ENCODE measurements at regions not wholly inside any gene's neighbourhood (a gene's known extent, or its start where the extent isn't known, plus 50 kb on each side); places are given as distances from the start of the nearest gene placed in this dataset.

- POLR2A ChIA-PET: no interaction called here
- DNase-seq (ENCODE audit: extremely low read depth in 1 of 4, low spot score in 3 of 4): no peak
- H2AFZ ChIP-seq (ENCODE audit: low read depth, low read length): no peak overlapping the region
- CTCF ChIA-PET (ENCODE audit: low intra/inter-chr PET ratio): no interaction called here
- H4K20me1 ChIP-seq (replicated peaks; ENCODE audit: control insufficient read depth, insufficient read depth, low read length): no peaks in the 10 kb centered on the region
- no peak overlapping the region for H3K9ac ChIP-seq (ENCODE audit: insufficient read depth in 1 of 2, low read depth in 2 of 2, low read length in 2 of 2)
- no peak overlapping the region for H3K4me2 ChIP-seq (ENCODE audit: insufficient read depth, low read length)
- no peaks in the 10 kb centered on the region for H3K36me3 ChIP-seq (ENCODE audit: control insufficient read depth, insufficient read depth, low read length)
- no peak for ATAC-seq
- in situ Hi-C loops (cut with MboI): no loop called here
- no peaks in the 10 kb centered on the region for H3K4me1 ChIP-seq (replicated peaks in 1 of 2; ENCODE audit: control insufficient read depth in 2 of 2, insufficient read depth in 2 of 2, low read length in 2 of 2)
- H3K9me3 ChIP-seq (replicated peaks; ENCODE audit: control insufficient read depth, insufficient read depth, low read depth, low read length): no peaks in the 10 kb centered on the region
- 0% methylated on average over 4 of the region's 4 CpGs for WGBS (ENCODE audit: insufficient coverage, low coverage, missing lambda C conversion rate)
- no peaks in the 10 kb centered on the region for H3K9me1 ChIP-seq (ENCODE audit: control insufficient read depth, insufficient read depth, low read length)
- no peaks in the 10 kb centered on the region for H3K79me2 ChIP-seq (ENCODE audit: control insufficient read depth, insufficient read depth, low read length)
- H3K4me3 ChIP-seq: no peak overlapping the region
- H3K27ac ChIP-seq (ENCODE audit: extremely low read depth, low read depth, low read length): no peak overlapping the region
- no peak for FAIRE-seq
- TF ChIP-seq BCLAF1 (IDR thresholded peaks at IDR 0.05; ENCODE audit: borderline replicate concordance in 1 of 2, control insufficient read depth in 1 of 2, low read depth in 2 of 2, low read length in 1 of 2) (no peak), MCM2 (IDR thresholded peaks at IDR 0.05; ENCODE audit: low read depth) (no peak), SRF (CRISPR knock-in tag; IDR thresholded peaks at IDR 0.05) (no peak), SMARCA4 (IDR thresholded peaks at IDR 0.05) (no peak), TCF7 (IDR thresholded peaks at IDR 0.05; ENCODE audit: borderline replicate concordance) (no peak), ZNF507 (tag; conservative IDR thresholded peaks at IDR 0.05) (no peak), CTCFL (IDR thresholded peaks at IDR 0.05; ENCODE audit: borderline replicate concordance, insufficient read depth, low read depth, low read length, poor library complexity, severe bottlenecking) (no peak)
- intact Hi-C loops (cut with micrococcal nuclease): no loop called here
- no peaks in the 10 kb centered on the region for H3K27me3 ChIP-seq (ENCODE audit: control insufficient read depth in 2 of 2, insufficient read depth in 2 of 2, low read length in 2 of 2)
- no TSS peak for BruUV-seq (replicated peaks)
Observed at GRCh38 chr12:61490526-61491498, 769.4 kb upstream of the USP15 start.

All from K562 (cell line).